Astrocyte of the cerebellum (primary cell): ENCODE measurements at regions not wholly inside any gene's neighbourhood (a gene's known extent, or its start where the extent isn't known, plus 50 kb on each side); places are given as distances from the start of the nearest gene placed in this dataset.

Experiments used
- DNase-seq: peaks from one replicate; pipeline ENCODE4 v3.0.0-alpha.2; 2011; ENCODE audit warnings: low read depth
- H3K4me3 ChIP-seq: 2 replicates; pipeline ENCODE4 v1.5.1; 2011; ENCODE audit warnings: mild to moderate bottlenecking, low read depth, low read length, moderate library complexity
- in situ Hi-C: cut with HindIII; loops from 2 replicates; pipeline ENCODE4 v1.10.0; 2017; ENCODE audit warnings: low sequenced_read_pairs
- TF ChIP-seq, protein P1 (sequence below): IDR thresholded peaks from 2 replicates; pipeline ENCODE4 v1.5.1; 2012; ENCODE audit warnings: low read length, low read depth, moderate library complexity, mild to moderate bottlenecking; ENCODE audit errors: missing control alignments

DNA sequence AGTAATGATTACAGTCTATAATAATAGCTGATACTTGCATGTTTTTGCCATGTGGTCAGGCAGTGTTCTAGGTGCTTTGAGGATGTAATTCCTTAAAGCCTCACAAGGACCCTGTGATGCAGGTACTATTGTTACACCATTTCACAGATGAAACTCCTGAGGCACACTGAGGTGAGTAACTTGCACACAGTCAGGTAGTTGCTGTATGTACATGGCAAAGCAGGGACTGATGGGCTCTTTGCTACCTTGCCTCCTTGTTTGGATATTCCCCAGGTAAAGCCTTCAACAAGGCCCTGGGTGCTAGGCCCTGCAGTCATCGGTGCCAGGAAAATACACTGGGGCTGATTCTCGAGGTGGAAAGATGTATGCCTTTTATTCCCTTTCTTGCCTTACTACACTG is 317.5 kb downstream of the CXCL12 start:
- in situ Hi-C loops = no loop called here
- DNase-seq = no peak
- TF ChIP-seq, protein P1, sequence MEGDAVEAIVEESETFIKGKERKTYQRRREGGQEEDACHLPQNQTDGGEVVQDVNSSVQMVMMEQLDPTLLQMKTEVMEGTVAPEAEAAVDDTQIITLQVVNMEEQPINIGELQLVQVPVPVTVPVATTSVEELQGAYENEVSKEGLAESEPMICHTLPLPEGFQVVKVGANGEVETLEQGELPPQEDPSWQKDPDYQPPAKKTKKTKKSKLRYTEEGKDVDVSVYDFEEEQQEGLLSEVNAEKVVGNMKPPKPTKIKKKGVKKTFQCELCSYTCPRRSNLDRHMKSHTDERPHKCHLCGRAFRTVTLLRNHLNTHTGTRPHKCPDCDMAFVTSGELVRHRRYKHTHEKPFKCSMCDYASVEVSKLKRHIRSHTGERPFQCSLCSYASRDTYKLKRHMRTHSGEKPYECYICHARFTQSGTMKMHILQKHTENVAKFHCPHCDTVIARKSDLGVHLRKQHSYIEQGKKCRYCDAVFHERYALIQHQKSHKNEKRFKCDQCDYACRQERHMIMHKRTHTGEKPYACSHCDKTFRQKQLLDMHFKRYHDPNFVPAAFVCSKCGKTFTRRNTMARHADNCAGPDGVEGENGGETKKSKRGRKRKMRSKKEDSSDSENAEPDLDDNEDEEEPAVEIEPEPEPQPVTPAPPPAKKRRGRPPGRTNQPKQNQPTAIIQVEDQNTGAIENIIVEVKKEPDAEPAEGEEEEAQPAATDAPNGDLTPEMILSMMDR = no peak
- H3K4me3 ChIP-seq = no peak overlapping the region

DNA sequence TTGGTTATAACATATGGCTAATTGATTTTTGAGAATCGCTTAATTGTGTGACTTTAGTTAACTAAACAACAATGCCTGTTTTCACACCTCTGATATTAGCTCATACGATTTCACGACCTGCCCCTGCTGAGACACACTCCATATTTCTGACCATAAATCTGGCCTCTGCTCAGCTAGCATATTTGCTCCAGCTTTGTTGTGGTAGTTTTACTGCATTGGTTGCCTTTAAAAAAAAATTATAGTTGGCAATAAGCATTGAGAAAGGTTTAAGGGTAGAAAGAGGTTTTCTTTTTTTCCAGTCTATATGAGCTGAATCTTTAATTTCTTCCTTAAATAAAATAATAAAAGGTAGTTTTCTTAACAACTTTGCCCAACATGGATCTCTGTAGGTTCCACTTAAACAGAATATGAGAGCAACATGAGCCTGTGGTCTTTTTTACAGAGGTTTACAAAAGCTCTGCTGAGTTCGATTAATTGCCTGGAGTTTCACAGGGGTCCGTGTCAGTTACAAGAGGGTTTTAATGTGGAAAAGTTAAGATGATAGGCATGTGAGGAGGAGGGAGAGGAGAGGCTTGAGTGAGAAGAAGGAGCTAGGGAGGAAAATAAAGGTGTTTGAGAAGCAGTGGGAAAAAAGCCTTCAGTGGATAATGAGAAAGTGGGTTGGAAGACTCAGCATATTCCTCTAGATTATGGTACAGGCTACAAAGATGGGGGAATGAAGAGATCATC is 318.2 kb downstream of the CXCL12 start:
- H3K4me3 ChIP-seq = no peak overlapping the region
- DNase-seq = no peak
- TF ChIP-seq, protein P1 = no peak
- in situ Hi-C loops = no loop called here

DNA sequence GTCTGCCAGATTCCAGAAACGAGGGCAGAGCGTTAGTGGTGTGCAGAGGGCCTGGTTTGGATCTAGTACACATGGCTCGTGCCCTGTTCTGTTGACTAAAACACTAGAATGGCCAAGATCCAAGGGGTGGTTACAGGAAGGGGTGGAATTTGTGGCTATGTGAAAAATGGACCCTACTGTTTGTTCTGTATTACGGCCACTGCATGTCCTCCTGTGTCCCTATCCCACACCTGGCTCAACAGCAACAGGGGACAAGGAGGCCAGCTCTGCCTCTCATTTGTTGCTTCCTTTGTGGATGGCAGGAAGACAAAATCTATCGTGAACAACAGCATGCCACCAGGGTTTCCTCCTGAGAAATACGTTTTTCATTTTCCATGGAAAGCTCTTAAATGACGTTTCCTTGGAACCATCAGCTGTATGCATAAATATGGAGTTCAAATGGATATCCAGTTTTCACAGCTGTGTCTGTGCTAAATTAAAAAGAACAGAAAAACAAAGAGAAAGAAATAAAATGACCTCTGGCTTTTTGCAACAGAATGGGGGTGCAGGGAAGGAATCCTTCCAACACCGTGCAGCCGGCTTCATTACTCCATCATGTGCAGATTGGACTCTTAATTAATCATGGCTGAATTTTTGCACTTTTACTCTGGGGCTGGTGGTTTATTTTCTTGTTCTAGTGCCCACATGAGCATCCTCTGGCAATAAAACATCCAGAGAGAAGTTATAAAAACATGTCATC is 318.9 kb downstream of the CXCL12 start:
- no peak overlapping the region for H3K4me3 ChIP-seq
- in situ Hi-C loops = no loop called here
- TF ChIP-seq, protein P1 = no peak
- DNase-seq = no peak

DNA sequence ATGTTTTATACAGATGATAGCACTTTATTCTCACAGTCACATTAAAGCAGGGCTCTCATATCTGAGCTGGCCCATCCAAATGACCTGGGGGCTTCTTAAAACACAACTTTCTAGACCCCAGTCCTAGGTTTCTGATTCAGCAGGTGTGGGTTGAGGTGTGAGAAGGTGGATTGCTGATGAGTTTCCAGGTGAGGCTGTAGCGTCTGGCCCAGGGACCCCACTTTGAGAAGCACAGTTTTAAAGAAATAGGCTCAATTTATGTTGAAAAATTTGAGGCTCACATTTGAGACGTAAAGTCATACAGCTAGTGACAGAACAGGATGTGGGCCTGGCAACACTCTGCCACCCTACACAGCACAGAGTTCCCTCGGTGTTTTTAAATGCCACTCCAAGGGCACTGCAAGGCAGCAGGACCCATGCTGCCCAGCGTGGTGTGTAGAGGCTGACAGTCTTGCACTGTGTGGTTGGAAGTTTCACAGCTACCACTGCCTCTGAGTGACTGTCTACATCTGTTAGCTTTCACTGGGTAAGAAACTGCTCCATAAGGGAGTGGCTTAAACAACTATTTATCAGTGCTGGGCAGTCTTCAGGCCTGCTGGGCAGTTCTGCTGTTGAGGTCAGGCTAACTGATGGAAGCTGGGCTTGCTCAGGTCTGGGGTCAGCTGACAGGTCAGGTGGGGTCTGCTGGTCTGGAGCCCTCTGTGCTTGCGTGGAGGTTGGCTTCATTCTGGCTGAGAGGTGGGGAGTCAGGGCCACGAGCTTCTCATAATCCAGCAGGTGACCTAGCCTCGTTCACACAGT is 319.7 kb downstream of the CXCL12 start:
- TF ChIP-seq, protein P1 = no peak
- in situ Hi-C loops = no loop called here
- H3K4me3 ChIP-seq = no peak overlapping the region
- DNase-seq = no peak

DNA sequence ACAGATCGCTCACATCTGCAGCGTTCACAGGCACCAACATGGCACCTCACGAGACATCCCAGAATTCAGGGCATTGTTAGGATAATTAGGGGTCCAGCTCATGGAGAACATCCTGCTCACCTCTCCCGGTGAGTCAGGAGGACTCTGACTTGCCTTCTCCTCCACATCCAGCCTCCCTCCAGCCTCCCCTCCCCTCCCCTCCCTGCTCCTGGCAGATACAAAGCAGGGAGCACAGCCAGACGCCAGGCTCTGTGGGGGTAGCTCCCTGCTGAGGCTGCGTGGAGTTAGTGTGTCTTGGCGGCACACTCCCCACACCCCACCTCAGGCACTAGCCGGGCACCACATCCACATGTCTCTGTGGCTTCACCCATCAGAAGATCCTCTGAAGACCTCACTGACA is 320.6 kb downstream of the CXCL12 start:
- TF ChIP-seq, protein P1 = no peak
- H3K4me3 ChIP-seq = no peak overlapping the region
- DNase-seq = no peak
- in situ Hi-C loops = no loop called here

DNA sequence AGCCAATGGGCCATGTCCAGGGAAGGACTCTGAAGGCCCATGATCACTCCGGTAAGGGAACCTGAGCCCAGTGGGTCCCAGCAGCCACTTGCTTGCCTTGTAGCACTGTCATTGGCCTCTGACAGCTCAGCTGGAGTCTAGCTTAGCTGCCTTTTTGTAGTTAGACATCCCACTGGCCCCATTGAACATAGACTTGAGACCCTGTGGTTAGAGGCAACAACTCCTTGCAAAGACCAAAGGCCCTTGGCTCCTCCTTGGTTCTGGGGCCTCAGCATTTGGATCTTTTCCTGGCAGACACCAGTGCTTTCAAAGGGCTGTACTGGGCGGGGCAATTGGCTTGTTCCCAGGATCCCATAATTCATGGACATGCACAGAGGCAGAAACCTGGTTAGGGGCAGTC is 321.2 kb downstream of the CXCL12 start:
- TF ChIP-seq, protein P1 = no peak
- DNase-seq = no peak
- in situ Hi-C loops = no loop called here
- no peak overlapping the region for H3K4me3 ChIP-seq
